CD14-positive monocyte (primary cell): ENCODE measurements at regions not wholly inside any gene's neighbourhood (a gene's known extent, or its start where the extent isn't known, plus 50 kb on each side); places are given as distances from the start of the nearest gene placed in this dataset.

ENCODE experiments used
- DNase-seq, 3 donors: peaks; one replicate each; pipeline ENCODE4 v3.0.0-alpha.2; 2011 to 2022
- H2AFZ ChIP-seq: 2 replicates; pipeline ENCODE4 v1.6.0; 2012; ENCODE audit warnings: mild to moderate bottlenecking, low read depth, low read length, inconsistent platforms; ENCODE audit not compliant: insufficient read depth, poor library complexity, severe bottlenecking
- H3K27ac ChIP-seq, 2 donors: 1 replicate in 1 of 2; 2 replicates in 1 of 2; pipeline ENCODE4 v1.5.1; 2012 to 2013; ENCODE audit warnings: low read length in 2 of 2, control low read depth in 1 of 2, inconsistent platforms in 1 of 2, low read depth in 1 of 2, mild to moderate bottlenecking in 1 of 2
- H3K27me3 ChIP-seq, 2 donors: one replicate each; pipeline versions ENCODE4 v1.6.0 to v1.6.1; 2011 to 2013; ENCODE audit warnings: low read length in 2 of 2; ENCODE audit not compliant: control insufficient read depth in 2 of 2, insufficient read depth in 2 of 2
- H3K36me3 ChIP-seq, 2 donors: replicated peaks in 1 of 2; 1 replicate in 1 of 2; 2 replicates in 1 of 2; pipeline versions ENCODE4 v1.5.1 to v1.6.1; 2012 to 2013; ENCODE audit warnings: low read length in 2 of 2, control low read depth in 1 of 2, inconsistent platforms in 1 of 2, mild to moderate bottlenecking in 1 of 2; ENCODE audit not compliant: insufficient read depth in 2 of 2, control insufficient read depth in 1 of 2
- H3K4me1 ChIP-seq, 2 donors: 1 replicate in 1 of 2; 2 replicates in 1 of 2; pipeline versions ENCODE4 v1.5.1 to v1.6.1; 2012 to 2013; ENCODE audit warnings: low read length in 2 of 2, control low read depth in 1 of 2, inconsistent platforms in 1 of 2, mild to moderate bottlenecking in 1 of 2, moderate library complexity in 1 of 2; ENCODE audit not compliant: insufficient read depth in 2 of 2, control insufficient read depth in 1 of 2
- H3K4me2 ChIP-seq: replicated peaks from 2 replicates; pipeline ENCODE3; 2012; ENCODE audit warnings: low read length, moderate library complexity, mild to moderate bottlenecking; ENCODE audit not compliant: poor library complexity, severe bottlenecking; ENCODE audit errors: extremely low read depth
- H3K4me3 ChIP-seq, 3 experiments: fragments of 200-600 bp in 1 of 3; sonication (generic) in 1 of 3; replicated peaks in 1 of 3; 1 replicate in 2 of 3; 2 replicates in 1 of 3; pipeline ENCODE4 v1.5.1; 2011 to 2013; ENCODE audit warnings: low read length in 3 of 3, mild to moderate bottlenecking in 3 of 3, control low read depth in 2 of 3, low read depth in 2 of 3, inconsistent platforms in 1 of 3, moderate library complexity in 1 of 3
- H3K79me2 ChIP-seq: 2 replicates; pipeline ENCODE4 v1.6.0; 2012; ENCODE audit warnings: mild to moderate bottlenecking, control low read depth, inconsistent platforms, low read length, moderate library complexity; ENCODE audit not compliant: insufficient read depth
- H3K9ac ChIP-seq: 2 replicates; pipeline ENCODE4 v1.6.0; 2017; ENCODE audit warnings: low read length, mild to moderate bottlenecking; ENCODE audit not compliant: insufficient read depth, poor library complexity, severe bottlenecking
- H3K9me3 ChIP-seq, 2 donors: replicated peaks in 1 of 2; 1 replicate in 1 of 2; 2 replicates in 1 of 2; pipeline versions ENCODE4 v1.5.1 to v1.6.1; 2012 to 2013; ENCODE audit warnings: low read length in 2 of 2, control low read depth in 1 of 2; ENCODE audit not compliant: control insufficient read depth in 1 of 2, insufficient read depth in 1 of 2
- H4K20me1 ChIP-seq: 2 replicates; pipeline ENCODE4 v1.6.0; 2012; ENCODE audit warnings: mild to moderate bottlenecking, low read length, control low read depth, moderate library complexity; ENCODE audit not compliant: insufficient read depth
- H3K27ac Mint-ChIP-seq, 7 donors: one replicate each; pipeline ENCODE4 v1.8.0; 2020; ENCODE audit warnings: mild to moderate bottlenecking in 7 of 7, mixed read lengths in 7 of 7, moderate library complexity in 6 of 7, inconsistent platforms in 2 of 7
- H3K27me3 Mint-ChIP-seq, 3 donors: one replicate each; pipeline ENCODE4 v1.8.0; 2021 to 2022; ENCODE audit warnings: low read depth in 3 of 3, mild to moderate bottlenecking in 3 of 3, mixed read lengths in 3 of 3, moderate library complexity in 3 of 3, inconsistent platforms in 1 of 3
- H3K36me3 Mint-ChIP-seq, 2 donors: one replicate each; pipeline ENCODE4 v1.8.0; 2020; ENCODE audit warnings: mixed read lengths in 2 of 2, inconsistent platforms in 1 of 2, mild to moderate bottlenecking in 1 of 2
- H3K4me1 Mint-ChIP-seq: one replicate; pipeline ENCODE4 v1.8.0; 2020; ENCODE audit warnings: mild to moderate bottlenecking, mixed read lengths
- H3K4me3 Mint-ChIP-seq, 2 donors: one replicate each; pipeline ENCODE4 v1.8.0; 2020; ENCODE audit warnings: mild to moderate bottlenecking in 2 of 2, mixed read lengths in 2 of 2, moderate library complexity in 1 of 2
- H3K9me3 Mint-ChIP-seq, 7 donors: one replicate each; pipeline ENCODE4 v1.8.0; 2020 to 2022; ENCODE audit warnings: mixed read lengths in 7 of 7, mild to moderate bottlenecking in 6 of 7, moderate library complexity in 6 of 7, inconsistent platforms in 2 of 7
- CTCF ChIP-seq: fragments of 200-600 bp; IDR thresholded peaks from one replicate; pipeline ENCODE4 v1.8.0; 2022; ENCODE audit warnings: antibody characterized with exemption, mild to moderate bottlenecking
- WGBS: methylation state at CpG from one replicate; pipeline ENCODE4 v1.1.5; 2013; ENCODE audit warnings: missing lambda C conversion rate; ENCODE audit not compliant: insufficient coverage; 5-methylcytosine and 5-hydroxymethylcytosine counted together
- intact Hi-C, 2 donors: fragments of 100-400 bp; cut with micrococcal nuclease; formaldehyde crosslinking; loops; one replicate each; pipeline versions ENCODE4 v1.15.0 to v1.15.1; 2023

- Histone ChIP-seq H3K36me3 (no peaks in the 10 kb centered on the region), H3K4me3 (no peak overlapping the region), H3K27me3 (no peaks in the 10 kb centered on the region), H3K4me2 (no peak overlapping the region), H3K9ac (no peak overlapping the region), H3K27ac (no peak overlapping the region), H3K79me2 (no peaks in the 10 kb centered on the region), H2AFZ (no peak overlapping the region), H4K20me1 (no peaks in the 10 kb centered on the region), H3K9me3 (no peaks in the 10 kb centered on the region), H3K4me1 (no peaks in the 10 kb centered on the region)
- TF ChIP-seq CTCF = no peak
- no peak for DNase-seq
- no peak overlapping the region for H3K27ac Mint-ChIP-seq
- no peak overlapping the region for H3K4me3 Mint-ChIP-seq
- no CpG with 5 or more reads among the region's 2 CpGs for WGBS
- no peaks in the 10 kb centered on the region for H3K9me3 Mint-ChIP-seq
- H3K4me1 Mint-ChIP-seq = peaks cover 2% of the 10 kb centered on the region
- H3K36me3 Mint-ChIP-seq = peaks cover 0 to 5% of the 10 kb centered on the region in 2 donors
- H3K27me3 Mint-ChIP-seq = no peaks in the 10 kb centered on the region
- intact Hi-C loops = no loop called here
These were observed 87.5 kb upstream of the RIOK3 start for GRCh38 chr18:23365602-23366001.

- peaks cover 0 to 2% (median 0%) of the 10 kb centered on the region in 3 donors for H3K27me3 Mint-ChIP-seq
- peaks cover 0 to 5% of the 10 kb centered on the region in 2 donors for H3K36me3 Mint-ChIP-seq
- H3K27ac Mint-ChIP-seq = no peak overlapping the region
- Histone ChIP-seq H3K79me2 (no peaks in the 10 kb centered on the region), H3K9me3 (no peaks in the 10 kb centered on the region), H3K4me3 (no peak overlapping the region), H3K4me2 (no peak overlapping the region), H3K36me3 (no peaks in the 10 kb centered on the region), H3K27ac (no peak overlapping the region), H3K4me1 (no peaks in the 10 kb centered on the region), H2AFZ (no peak overlapping the region), H3K27me3 (no peaks in the 10 kb centered on the region), H4K20me1 (no peaks in the 10 kb centered on the region), H3K9ac (no peak overlapping the region)
- no peak for DNase-seq
- intact Hi-C loops = no loop called here
- no peaks in the 10 kb centered on the region for H3K9me3 Mint-ChIP-seq
- H3K4me3 Mint-ChIP-seq = no peak overlapping the region
- no peak for TF ChIP-seq CTCF
- 100% methylated on average over 1 of the region's 3 CpGs for WGBS
- no peaks in the 10 kb centered on the region for H3K4me1 Mint-ChIP-seq
These were observed 83.8 kb upstream of the RIOK3 start for GRCh38 chr18:23369266-23369665.
